Neural cell (in vitro differentiated cells): ENCODE measurements at regions not wholly inside any gene's neighbourhood (a gene's known extent, or its start where the extent isn't known, plus 50 kb on each side); places are given as distances from the start of the nearest gene placed in this dataset.

ENCODE experiments used
- H2AFZ ChIP-seq: fragments of 200-600, 300-800 bp; sonication (generic), shearing (Covaris generic); 2 replicates; pipeline ENCODE4 v1.6.0; 2014; ENCODE audit warnings: low read depth, mild to moderate bottlenecking, antibody characterized with exemption, low read length, moderate library complexity
- H3F3A ChIP-seq: fragments of 200-600 bp; shearing (Covaris generic); 2 replicates; pipeline ENCODE4 v1.6.1; 2016; ENCODE audit warnings: mild to moderate bottlenecking, moderate library complexity, mixed read lengths, antibody characterized with exemption, low read length; ENCODE audit not compliant: insufficient read depth, poor library complexity, severe bottlenecking
- H3K27ac ChIP-seq: fragments of 200-600, 300-800 bp; sonication (generic), shearing (Covaris generic); 2 replicates; pipeline ENCODE4 v1.5.1; 2014; ENCODE audit warnings: mild to moderate bottlenecking, low read length, moderate library complexity
- H3K27me3 ChIP-seq: fragments of 300-800, 200-600 bp; sonication (generic), shearing (Covaris generic); 2 replicates; pipeline ENCODE4 v1.6.0; 2014; ENCODE audit warnings: mild to moderate bottlenecking, low read depth, low read length, moderate library complexity; ENCODE audit not compliant: insufficient read depth
- H3K36me3 ChIP-seq: fragments of 300-800, 200-600 bp; sonication (generic), shearing (Covaris generic); 2 replicates; pipeline ENCODE4 v1.5.1; 2014; ENCODE audit warnings: mild to moderate bottlenecking, antibody characterized with exemption, low read length, moderate library complexity; ENCODE audit not compliant: insufficient read depth
- H3K4me2 ChIP-seq: fragments of 300-800, 200-600 bp; sonication (generic), shearing (Covaris generic); 2 replicates; pipeline ENCODE4 v1.6.0; 2014; ENCODE audit warnings: mild to moderate bottlenecking, low read length
- H3K4me3 ChIP-seq: fragments of 300-800, 200-600 bp; sonication (generic), shearing (Covaris generic); 2 replicates; pipeline ENCODE4 v1.5.1; 2014; ENCODE audit warnings: mild to moderate bottlenecking, low read length, moderate library complexity
- H3K79me2 ChIP-seq: fragments of 200-600 bp; shearing (Covaris generic); replicated peaks from 2 replicates; pipeline ENCODE4 v1.6.0; 2014; ENCODE audit warnings: mild to moderate bottlenecking, low read length, moderate library complexity; ENCODE audit not compliant: insufficient read depth
- H3K9ac ChIP-seq: fragments of 300-800, 200-600 bp; sonication (generic), shearing (Covaris generic); 2 replicates; pipeline ENCODE4 v1.6.1; 2016; ENCODE audit warnings: mild to moderate bottlenecking, low read length, mixed read lengths
- H3K9me2 ChIP-seq: fragments of 200-600 bp; shearing (Covaris generic); 2 replicates; pipeline ENCODE4 v1.6.1; 2016; ENCODE audit warnings: mild to moderate bottlenecking, low read length, mixed read lengths; ENCODE audit not compliant: insufficient read depth
- H3K9me3 ChIP-seq: fragments of 200-600, 300-800 bp; sonication (generic), shearing (Covaris generic); 2 replicates; pipeline ENCODE4 v1.6.1; 2016; ENCODE audit warnings: mild to moderate bottlenecking, mixed run types, low read length, moderate library complexity, mixed read lengths
- H4K20me1 ChIP-seq: fragments of 200-600 bp; shearing (Covaris generic); 2 replicates; pipeline ENCODE4 v1.6.1; 2016; ENCODE audit warnings: mild to moderate bottlenecking, mixed run types; ENCODE audit not compliant: insufficient read depth
- CTCF ChIP-seq: fragments of 450-650 bp; IDR thresholded peaks from 2 replicates; pipeline ENCODE4 v1.5.1; 2014; ENCODE audit warnings: antibody characterized with exemption, mild to moderate bottlenecking, moderate library complexity; ENCODE audit not compliant: poor library complexity, severe bottlenecking
- EP300 ChIP-seq: fragments of 450-650 bp; conservative IDR thresholded peaks from 2 replicates; pipeline ENCODE4 v1.6.1; 2014; ENCODE audit warnings: antibody characterized with exemption, mild to moderate bottlenecking, moderate library complexity; ENCODE audit not compliant: poor library complexity, severe bottlenecking
- EZH2 ChIP-seq: fragments of 200-600, 300-800 bp; shearing (Covaris generic), sonication (generic); IDR thresholded peaks from 2 replicates; pipeline ENCODE4 v1.6.1; 2014; ENCODE audit warnings: antibody characterized with exemption, low read length, borderline replicate concordance, mild to moderate bottlenecking; ENCODE audit not compliant: insufficient read depth, poor library complexity, severe bottlenecking
- MXI1 ChIP-seq: fragments of 450-650 bp; conservative IDR thresholded peaks from 2 replicates; pipeline ENCODE4 v1.6.1; 2014; ENCODE audit warnings: antibody characterized with exemption, mild to moderate bottlenecking; ENCODE audit not compliant: poor library complexity, severe bottlenecking
- POLR2AphosphoS5 ChIP-seq: IDR thresholded peaks from 2 replicates; pipeline ENCODE4 v1.6.1; 2012
- RAD21 ChIP-seq: fragments of 450-650 bp; conservative IDR thresholded peaks from 2 replicates; pipeline ENCODE4 v1.6.1; 2014; ENCODE audit warnings: antibody characterized with exemption, mild to moderate bottlenecking, moderate library complexity
- REST ChIP-seq: IDR thresholded peaks from 2 replicates; pipeline ENCODE4 v1.6.1; 2012; ENCODE audit warnings: borderline replicate concordance
- SMC3 ChIP-seq: fragments of 450-650 bp; conservative IDR thresholded peaks from 2 replicates; pipeline ENCODE4 v1.6.1; 2014; ENCODE audit warnings: antibody characterized with exemption, mild to moderate bottlenecking, moderate library complexity; ENCODE audit not compliant: poor library complexity
- TAF1 ChIP-seq: IDR thresholded peaks from 2 replicates; pipeline ENCODE4 v1.6.1; 2012; ENCODE audit warnings: low read depth

DNA sequence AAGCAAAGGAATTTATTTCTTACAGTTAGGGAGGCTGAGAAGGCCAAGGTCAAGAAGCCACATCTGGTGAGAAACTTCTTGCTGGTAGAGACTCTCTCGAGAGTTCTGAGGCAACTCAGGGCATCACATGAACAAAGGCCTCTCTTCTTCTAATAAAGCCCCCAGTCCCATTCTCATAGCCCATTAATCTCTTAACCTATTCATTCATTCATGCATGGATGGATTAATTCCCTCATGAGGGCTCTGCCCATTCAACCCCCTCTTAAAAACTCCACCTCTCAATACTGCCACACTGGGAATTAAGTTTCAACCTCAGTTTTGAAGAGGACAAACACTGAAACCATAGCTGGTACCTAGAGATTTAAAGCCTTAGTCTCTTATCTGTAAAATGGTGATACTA lies 217.9 kb upstream of the SPTLC3 start:
- Histone ChIP-seq H3K9ac (no peak overlapping the region), H3K9me3 (no peaks in the 10 kb centered on the region), H3F3A (no peaks in the 10 kb centered on the region), H3K36me3 (no peaks in the 10 kb centered on the region), H3K4me3 (no peak overlapping the region), H3K27ac (no peak overlapping the region), H3K27me3 (no peaks in the 10 kb centered on the region), H2AFZ (no peak overlapping the region), H4K20me1 (no peaks in the 10 kb centered on the region), H3K79me2 (no peaks in the 10 kb centered on the region), H3K4me2 (no peak overlapping the region), H3K9me2 (no peaks in the 10 kb centered on the region)
- TF ChIP-seq SMC3 (no peak), MXI1 (no peak), CTCF (no peak), EZH2 (no peak), POLR2AphosphoS5 (no peak), EP300 (no peak), TAF1 (no peak), RAD21 (no peak), REST (no peak)

DNA sequence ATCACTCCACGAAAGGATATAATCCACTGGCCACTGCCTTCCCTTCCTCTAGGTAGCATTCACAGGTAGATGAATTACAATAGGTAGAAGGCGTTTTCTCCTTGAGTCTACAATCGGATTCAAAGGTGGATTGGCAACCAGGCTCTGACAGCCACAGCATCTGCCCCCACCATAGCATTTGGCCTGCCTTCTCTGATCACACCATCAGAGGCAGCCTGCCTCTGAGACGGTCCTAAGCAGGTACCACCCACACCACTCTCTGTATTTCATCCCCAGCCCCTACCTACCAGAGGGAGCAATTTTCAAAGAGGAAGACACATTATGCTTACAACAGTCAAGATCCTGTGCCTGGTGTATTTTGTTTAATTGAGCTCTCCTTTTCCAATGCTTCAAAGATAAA lies 210.5 kb upstream of the SPTLC3 start:
- Histone ChIP-seq H3K27me3 (no peaks in the 10 kb centered on the region), H3K79me2 (no peaks in the 10 kb centered on the region), H2AFZ (no peak overlapping the region), H4K20me1 (no peaks in the 10 kb centered on the region), H3K9me3 (no peaks in the 10 kb centered on the region), H3K36me3 (no peaks in the 10 kb centered on the region), H3K9me2 (no peaks in the 10 kb centered on the region), H3F3A (no peaks in the 10 kb centered on the region), H3K4me3 (no peak overlapping the region), H3K9ac (no peak overlapping the region), H3K4me2 (no peak overlapping the region), H3K27ac (no peak overlapping the region)
- no peak for TF ChIP-seq RAD21
- no peak for TF ChIP-seq MXI1
- no peak for TF ChIP-seq TAF1
- TF ChIP-seq EZH2 = no peak
- TF ChIP-seq CTCF = no peak
- TF ChIP-seq EP300 = no peak
- no peak for TF ChIP-seq POLR2AphosphoS5
- TF ChIP-seq REST = no peak
- no peak for TF ChIP-seq SMC3
